Gastrocnemius medialis (tissue), 4 donors: ENCODE measurements at regions not wholly inside any gene's neighbourhood (a gene's known extent, or its start where the extent isn't known, plus 50 kb on each side); places are given as distances from the start of the nearest gene placed in this dataset.

ENCODE experiments used
- ATAC-seq, 2 donors: fragments of 150-250 bp; one replicate each; pipeline ENCODE4 v1.9.1; 2016
- DNase-seq, 2 donors: peaks; one replicate each; pipeline ENCODE4 v3.0.0-alpha.2; 2019
- H3K27ac ChIP-seq, 4 donors: fragments of 200-600 bp; sonication (generic); 1 replicate in 1 of 4; 2 replicates in 3 of 4; pipeline ENCODE4 v1.5.1; 2016 to 2018; ENCODE audit warnings: mild to moderate bottlenecking in 2 of 4, moderate library complexity in 1 of 4
- H3K27me3 ChIP-seq, 3 donors: fragments of 200-600 bp; sonication (generic) in 2 of 3; 1 replicate in 1 of 3; 2 replicates in 2 of 3; pipeline versions ENCODE4 v1.5.1 to v1.6.0; 2016 to 2019; ENCODE audit warnings: mild to moderate bottlenecking in 1 of 3, moderate library complexity in 1 of 3
- H3K36me3 ChIP-seq, 2 donors: fragments of 200-600 bp; sonication (generic) in 1 of 2; one replicate each; pipeline ENCODE4 v1.5.1; 2017 to 2018
- H3K4me1 ChIP-seq, 2 donors: fragments of 200-600 bp; sonication (generic) in 1 of 2; one replicate each; pipeline ENCODE4 v1.5.1; 2016 to 2017; ENCODE audit warnings: mild to moderate bottlenecking in 2 of 2
- H3K4me3 ChIP-seq, 4 donors: fragments of 200-600 bp; sonication (generic) in 3 of 4; 1 replicate in 1 of 4; 2 replicates in 3 of 4; pipeline ENCODE4 v1.5.1; 2016 to 2019; ENCODE audit warnings: mild to moderate bottlenecking in 2 of 4
- H3K9me3 ChIP-seq, 3 donors: fragments of 200-600 bp; sonication (generic) in 2 of 3; 1 replicate in 1 of 3; 2 replicates in 2 of 3; pipeline ENCODE4 v1.5.1; 2016 to 2019
- CTCF ChIP-seq, 5 experiments: fragments of 450-650 bp in 3 of 5; fragments of 200-600 bp in 2 of 5; sonication (generic) in 2 of 5; IDR thresholded peaks in 4 of 5; conservative IDR thresholded peaks in 1 of 5; 1 replicate in 4 of 5; 2 replicates in 1 of 5; pipeline ENCODE4 v1.5.1; 2016 to 2019; ENCODE audit warnings: antibody characterized with exemption in 5 of 5, mild to moderate bottlenecking in 3 of 5, moderate library complexity in 3 of 5
- POLR2A ChIP-seq, 2 donors: fragments of 450-650 bp; IDR thresholded peaks; one replicate each; pipeline ENCODE4 v1.6.1; 2017; ENCODE audit warnings: antibody characterized with exemption in 2 of 2, mild to moderate bottlenecking in 2 of 2, moderate library complexity in 2 of 2
- in situ Hi-C, 4 donors: fragments of 200-750 bp; cut with MboI; loops; one replicate each; pipeline versions ENCODE4 v1.15.0 to v1.8.0; 2017; ENCODE audit warnings: low sequenced_read_pairs in 4 of 4
- intact Hi-C: fragments of 100-400 bp; cut with DNase I; formaldehyde crosslinking; loops from one replicate; pipeline ENCODE4 v1.15.1; 2023; ENCODE audit warnings: low total_unique reads

DNA sequence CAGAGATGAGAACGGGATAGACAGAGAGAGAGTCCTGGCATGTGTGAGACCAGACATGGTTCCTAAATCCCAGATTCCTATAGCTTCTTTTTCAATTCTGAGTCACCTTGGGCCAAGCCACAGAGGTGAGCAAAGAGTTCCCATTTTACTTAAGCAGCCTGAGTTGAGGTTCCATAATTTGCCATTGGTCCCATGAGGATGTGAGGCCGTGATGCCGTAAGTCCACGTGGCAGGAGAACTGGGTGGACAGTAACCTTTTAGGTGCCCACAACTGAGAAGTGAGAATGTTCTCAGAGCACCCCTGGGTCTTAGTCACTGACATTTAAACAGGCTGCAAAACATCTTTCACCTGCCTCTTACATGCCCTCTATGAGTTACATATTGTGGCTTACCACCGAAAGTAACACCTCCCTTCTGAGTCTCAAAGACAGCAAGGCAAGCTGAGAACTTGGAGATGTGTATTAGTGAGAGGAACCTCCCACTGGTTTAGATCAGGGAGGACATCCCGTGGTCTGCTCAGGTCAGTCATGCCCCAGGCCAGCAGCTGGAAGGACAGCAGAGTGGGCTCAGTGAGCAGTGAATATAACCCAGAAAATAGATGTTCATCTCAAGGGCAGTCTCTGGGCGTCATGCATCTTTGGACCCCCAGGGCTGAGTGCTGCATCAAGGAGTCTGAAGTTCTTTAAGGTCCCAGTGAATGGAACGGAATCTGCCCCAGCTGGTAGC, 127.9 kb upstream of the LGALSL start:
- peaks cover 7 to 27% of the 10 kb centered on the region in 2 donors for H3K4me1 ChIP-seq
- no peaks in the 10 kb centered on the region for H3K36me3 ChIP-seq
- H3K27ac ChIP-seq: no peak overlapping the region
- H3K27me3 ChIP-seq: no peaks in the 10 kb centered on the region
- TF ChIP-seq POLR2A (IDR thresholded peaks at IDR 0.05): no peak
- TF ChIP-seq CTCF (IDR thresholded peaks at IDR 0.05 in 4 of 5, conservative IDR thresholded peaks at IDR 0.05 in 1 of 5): no peak
- DNase-seq: no peak
- no peaks in the 10 kb centered on the region for H3K9me3 ChIP-seq
- intact Hi-C loops (loop anchor here (5.0 kb wide), 1 partner anchor 279 kb away; no protein-coding TSS in a partner anchor), in situ Hi-C loops (loop anchor here (5.0 to 25.0 kb wide), 3 partner anchors 279 to 561 kb away; no protein-coding TSS in a partner anchor)
- ATAC-seq: no peak
- no peak overlapping the region for H3K4me3 ChIP-seq

DNA sequence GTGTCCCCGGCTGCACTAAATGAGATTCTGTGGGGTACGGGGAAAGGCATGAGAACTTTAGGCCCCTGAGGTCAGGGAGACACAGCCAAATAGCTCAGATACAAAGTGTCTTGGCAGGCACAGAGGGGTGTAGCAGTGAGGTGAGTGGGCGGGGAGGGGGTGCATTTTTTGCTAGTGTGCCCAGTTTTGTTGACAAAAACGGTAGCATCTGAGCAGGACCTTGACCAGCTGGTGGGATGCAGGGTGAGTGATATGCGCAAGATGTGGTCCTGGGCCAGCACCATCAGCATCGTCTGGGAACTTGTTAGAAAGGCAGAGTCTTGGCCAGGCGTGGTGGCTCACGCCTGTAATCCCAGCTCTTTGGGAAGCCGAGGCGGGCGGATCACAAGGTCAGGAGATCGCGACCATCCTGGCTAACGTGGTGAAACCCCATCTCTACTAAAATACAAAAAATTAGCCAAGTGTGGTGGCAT, 127.3 kb upstream of the LGALSL start:
- ATAC-seq: no peak
- no peaks in the 10 kb centered on the region for H3K27me3 ChIP-seq
- H3K4me3 ChIP-seq: no peak overlapping the region
- in situ Hi-C loops: loop anchor here (5.0 to 25.0 kb wide), 3 partner anchors 279 to 561 kb away; no protein-coding TSS in a partner anchor
- no peak overlapping the region for H3K27ac ChIP-seq
- no peak for DNase-seq
- no peaks in the 10 kb centered on the region for H3K36me3 ChIP-seq
- H3K9me3 ChIP-seq: no peaks in the 10 kb centered on the region
- intact Hi-C loops: loop anchor here (5.0 kb wide), 1 partner anchor 279 kb away; no protein-coding TSS in a partner anchor
- no peak for TF ChIP-seq POLR2A (IDR thresholded peaks at IDR 0.05)
- TF ChIP-seq CTCF (IDR thresholded peaks at IDR 0.05 in 4 of 5, conservative IDR thresholded peaks at IDR 0.05 in 1 of 5): no peak
- H3K4me1 ChIP-seq: peaks cover 13 to 32% of the 10 kb centered on the region in 2 donors

GRCh38 chr2:64327129-64327509, 126.8 kb upstream of the LGALSL start:
- H3K27me3 ChIP-seq: no peaks in the 10 kb centered on the region
- no peak overlapping the region for H3K4me3 ChIP-seq
- H3K9me3 ChIP-seq: no peaks in the 10 kb centered on the region
- no peak for DNase-seq
- intact Hi-C loops (loop anchor here (5.0 kb wide), 1 partner anchor 280 kb away; no protein-coding TSS in a partner anchor), in situ Hi-C loops (loop anchor here (5.0 to 25.0 kb wide), 3 partner anchors 280 to 560 kb away; no protein-coding TSS in a partner anchor)
- peaks cover 18 to 37% of the 10 kb centered on the region in 2 donors for H3K4me1 ChIP-seq
- H3K27ac ChIP-seq: peak overlapping the region in 2 of 4 donors; percentile 56 to 69
- no peak for ATAC-seq
- no peaks in the 10 kb centered on the region for H3K36me3 ChIP-seq
- TF ChIP-seq POLR2A (IDR thresholded peaks at IDR 0.05): no peak
- no peak for TF ChIP-seq CTCF (IDR thresholded peaks at IDR 0.05 in 4 of 5, conservative IDR thresholded peaks at IDR 0.05 in 1 of 5)

GRCh38 chr2:64327510-64328414, 126.2 kb upstream of the LGALSL start:
- TF ChIP-seq POLR2A (IDR thresholded peaks at IDR 0.05) (no peak), CTCF (IDR thresholded peaks at IDR 0.05 in 4 of 5, conservative IDR thresholded peaks at IDR 0.05 in 1 of 5) (peak in 4 of 5 experiments; percentile 7 to 44 (median 36))
- Histone ChIP-seq H3K27me3 (no peaks in the 10 kb centered on the region), H3K4me1 (peaks cover 24 to 42% of the 10 kb centered on the region in 2 donors), H3K27ac (peak overlapping the region; percentile 32 to 69 (median 60)), H3K9me3 (no peaks in the 10 kb centered on the region), H3K36me3 (no peaks in the 10 kb centered on the region), H3K4me3 (peak overlapping the region in 1 of 4 donors; percentile 21)
- intact Hi-C loops: loop anchor here (5.0 kb wide), 1 partner anchor 280 kb away; no protein-coding TSS in a partner anchor
- DNase-seq: no peak
- in situ Hi-C loops: loop anchor here (5.0 to 25.0 kb wide), 3 partner anchors 280 to 560 kb away; no protein-coding TSS in a partner anchor
- peak in 1 of 2 donors; percentile 29 for ATAC-seq
